ENCODE measurements at regions not wholly inside any gene's neighbourhood (a gene's known extent, or its start where the extent isn't known, plus 50 kb on each side); places are given as distances from the start of the nearest gene placed in this dataset.

GRCh38 chr20:56715902-56716519 lies 86.9 kb downstream of the TFAP2C start:
- intact Hi-C loops (cut with micrococcal nuclease; ENCODE audit: unreplicated experiment), result no loop called here
- no TSS peak for BruUV-seq (replicated peaks)
- Histone ChIP-seq H3K4me3 (ENCODE audit: low read depth in 2 of 2, low read length in 2 of 2) (no peak overlapping the region), H3K4me1 (ENCODE audit: control insufficient read depth, insufficient read depth, low read length) (no peaks in the 10 kb centered on the region), H3K27me3 (ENCODE audit: control insufficient read depth, insufficient read depth, low read length) (no peaks in the 10 kb centered on the region), H3K36me3 (ENCODE audit: control insufficient read depth, insufficient read depth, low read length) (no peaks in the 10 kb centered on the region), H3K27ac (ENCODE audit: low read length) (no peak overlapping the region), H3K9me3 (ENCODE audit: control insufficient read depth, insufficient read depth, low read depth, low read length) (no peaks in the 10 kb centered on the region)
- TF ChIP-seq POLR2AphosphoS5 (IDR thresholded peaks at IDR 0.05; ENCODE audit: low read depth, low read length) (no peak), SIN3A (IDR thresholded peaks at IDR 0.05; ENCODE audit: borderline replicate concordance, insufficient read depth, low read depth, low read length) (no peak), TCF7L2 (IDR thresholded peaks at IDR 0.05; ENCODE audit: low read depth, low read length) (no peak), REST (IDR thresholded peaks at IDR 0.05; ENCODE audit: insufficient read depth in 1 of 2, low read depth in 2 of 2, low read length in 1 of 2) (no peak), CTCF (IDR thresholded peaks at IDR 0.05) (no peak)
- ChIA-PET CTCF (no interaction called here), POLR2A (no interaction called here)
- DNase-seq (ENCODE audit: low read depth, low spot score), result no peak
- ATAC-seq, result no peak
- in situ Hi-C loops (cut with HindIII; ENCODE audit: low pct_unique_long_range_greater_than_20kb, low sequenced_read_pairs), result no loop called here

- Histone ChIP-seq H3K27ac (ENCODE audit: low read length) (no peak overlapping the region), H3K27me3 (ENCODE audit: control insufficient read depth, insufficient read depth, low read length) (no peaks in the 10 kb centered on the region), H3K36me3 (ENCODE audit: control insufficient read depth, insufficient read depth, low read length) (no peaks in the 10 kb centered on the region), H3K9me3 (ENCODE audit: control insufficient read depth, insufficient read depth, low read depth, low read length) (no peaks in the 10 kb centered on the region), H3K4me3 (ENCODE audit: low read depth in 2 of 2, low read length in 2 of 2) (no peak overlapping the region), H3K4me1 (ENCODE audit: control insufficient read depth, insufficient read depth, low read length) (no peaks in the 10 kb centered on the region)
- CTCF ChIA-PET, result interaction anchor here (0.6 kb wide), 1 partner anchor 11 kb away, joined by 4 read pairs; no protein-coding TSS in a partner anchor
- BruUV-seq (replicated peaks), result no TSS peak
- TF ChIP-seq SIN3A (IDR thresholded peaks at IDR 0.05; ENCODE audit: borderline replicate concordance, insufficient read depth, low read depth, low read length) (no peak), POLR2AphosphoS5 (IDR thresholded peaks at IDR 0.05; ENCODE audit: low read depth, low read length) (no peak), REST (IDR thresholded peaks at IDR 0.05; ENCODE audit: insufficient read depth in 1 of 2, low read depth in 2 of 2, low read length in 1 of 2) (no peak), TCF7L2 (IDR thresholded peaks at IDR 0.05; ENCODE audit: low read depth, low read length) (no peak), CTCF (IDR thresholded peaks at IDR 0.05) (no peak)
- POLR2A ChIA-PET, result no interaction called here
- ATAC-seq, result no peak
- in situ Hi-C loops (cut with HindIII; ENCODE audit: low pct_unique_long_range_greater_than_20kb, low sequenced_read_pairs), result no loop called here
- intact Hi-C loops (cut with micrococcal nuclease; ENCODE audit: unreplicated experiment), result no loop called here
- no peak for DNase-seq (ENCODE audit: low read depth, low spot score)
These were observed 87.7 kb downstream of the TFAP2C start for GRCh38 chr20:56716806-56717205.
